ENCODE measurements at regions not wholly inside any gene's neighbourhood (a gene's known extent, or its start where the extent isn't known, plus 50 kb on each side); places are given as distances from the start of the nearest gene placed in this dataset.

DNA sequence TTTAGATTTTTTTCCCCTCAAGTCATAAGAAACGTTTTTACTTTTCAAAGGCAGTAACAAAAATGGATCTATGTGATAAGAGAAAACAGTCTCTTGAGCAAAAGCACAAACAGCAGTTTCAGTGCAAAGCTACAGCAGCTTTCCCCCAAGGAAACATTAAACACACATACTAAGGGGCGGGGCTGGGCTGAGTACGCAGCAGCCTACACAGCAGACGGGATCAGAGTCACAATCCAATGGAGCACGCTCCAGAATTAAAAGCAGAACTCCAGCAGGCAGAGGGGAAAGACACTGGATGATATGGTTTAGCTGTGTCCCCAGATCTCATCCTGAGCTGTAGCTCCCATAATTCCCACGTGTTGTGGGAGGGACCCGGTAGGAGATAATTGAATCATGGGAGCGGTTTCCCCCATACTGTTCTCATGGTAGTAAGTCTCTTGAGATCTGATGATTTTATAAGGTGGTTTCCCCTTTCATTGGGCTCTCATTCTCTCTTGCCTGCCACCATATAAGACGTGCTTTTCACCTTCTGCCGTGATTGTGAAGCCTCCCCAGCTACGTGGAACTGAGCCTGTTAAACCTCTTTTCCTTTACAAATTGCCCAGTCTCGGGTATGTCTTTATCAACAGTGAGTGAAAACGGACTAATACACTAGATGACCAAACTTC lies 116.2 kb upstream of the SLCO3A1 start:
- DNase-seq (ENCODE audit: low spot score) = no peak

DNA sequence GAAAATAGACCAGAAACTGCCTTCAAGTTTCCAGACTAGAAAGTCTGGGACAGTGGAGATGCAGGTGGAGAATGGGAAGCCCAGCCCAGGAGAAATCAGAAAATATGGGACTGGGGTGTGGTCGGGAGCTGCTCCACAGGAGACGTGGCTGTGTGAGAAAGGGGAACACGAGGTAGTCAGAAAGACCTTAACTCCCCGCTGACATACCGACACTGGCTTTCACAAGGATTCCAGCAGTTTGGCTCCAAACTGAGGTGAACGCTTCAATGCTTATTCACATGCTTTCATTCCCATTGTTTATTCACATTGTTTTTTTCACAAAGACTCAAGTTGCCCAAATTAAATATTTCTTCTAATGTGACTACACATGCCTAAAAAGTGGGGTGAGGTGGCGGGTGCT lies 111.5 kb upstream of the SLCO3A1 start:
- no peak for DNase-seq (ENCODE audit: low spot score)

GRCh38 chr15:91751611-91752010 lies 101.9 kb upstream of the SLCO3A1 start:
- no peak for DNase-seq (ENCODE audit: low spot score)

- no peak for DNase-seq (ENCODE audit: low spot score)
Measured at GRCh38 chr15:91752081-91752785, 101.3 kb upstream of the SLCO3A1 start.

DNA sequence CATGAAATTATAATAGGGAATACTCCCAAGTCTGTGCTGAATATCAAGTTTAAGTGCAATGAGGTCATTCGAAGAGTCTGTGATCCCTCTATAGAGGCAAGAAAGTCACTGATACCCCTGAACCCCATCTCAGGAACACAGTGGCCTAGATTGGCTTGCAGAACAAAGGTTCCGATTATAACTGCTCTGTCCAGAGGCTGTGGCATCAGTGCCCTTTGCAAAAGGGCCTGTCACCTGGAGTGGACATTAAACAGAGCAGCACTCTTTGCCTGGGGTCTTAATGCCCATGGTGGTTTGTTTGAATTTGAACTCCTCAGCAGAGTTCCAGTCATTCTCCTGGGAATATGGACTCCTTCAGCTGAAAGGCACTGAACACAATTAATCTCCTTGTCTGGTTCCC lies 93.9 kb upstream of the SLCO3A1 start:
- no peak for DNase-seq (ENCODE audit: low spot score)

GRCh38 chr15:91765660-91766059 lies 87.8 kb upstream of the SLCO3A1 start:
- DNase-seq (ENCODE audit: low spot score) = no peak

DNA sequence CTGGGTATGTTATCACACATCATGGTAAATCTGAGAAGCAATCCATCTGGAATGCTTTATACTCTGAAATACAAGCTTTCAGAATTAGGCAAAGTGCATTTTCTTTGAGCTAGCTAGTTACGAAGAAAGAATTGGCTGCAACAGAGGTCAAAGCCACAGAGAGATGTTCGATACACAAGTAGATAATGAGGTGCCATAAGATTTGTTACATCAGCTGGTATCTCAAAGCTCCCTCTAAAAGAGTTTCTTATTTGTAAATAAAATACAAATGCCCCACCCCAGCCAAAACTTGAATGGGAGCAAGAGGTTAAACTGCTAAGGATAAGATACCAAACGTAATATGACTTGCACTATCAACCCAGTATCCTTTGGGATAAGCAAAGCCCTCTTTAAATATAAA lies 84.0 kb upstream of the SLCO3A1 start:
- no peak for DNase-seq (ENCODE audit: low spot score)

- no peak for DNase-seq (ENCODE audit: low spot score)
Measured at GRCh38 chr15:91769894-91770293, 83.6 kb upstream of the SLCO3A1 start.

- DNase-seq (ENCODE audit: low spot score) = no peak
Measured at GRCh38 chr15:91776104-91776503, 77.4 kb upstream of the SLCO3A1 start.

DNA sequence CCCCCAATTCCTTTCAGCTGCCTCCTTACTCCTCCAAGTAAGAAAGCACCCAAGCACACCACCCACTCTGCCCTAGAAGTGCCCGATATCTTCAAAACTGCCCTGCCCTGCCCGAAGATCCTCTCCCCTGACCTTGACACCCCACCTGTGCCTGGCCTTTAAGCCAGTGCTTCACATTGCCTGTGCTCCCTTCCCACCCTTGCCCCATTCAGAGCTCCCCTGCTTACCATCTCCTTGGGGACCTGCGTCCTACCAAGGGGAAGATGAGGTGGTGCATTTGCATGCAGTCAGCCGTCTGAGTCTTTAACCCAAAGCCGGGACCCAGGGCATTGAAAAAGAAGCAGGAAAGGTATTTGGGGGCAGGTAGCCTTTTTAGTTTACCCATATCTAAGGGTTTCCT lies 73.5 kb upstream of the SLCO3A1 start:
- DNase-seq (ENCODE audit: low spot score) = no peak

DNA sequence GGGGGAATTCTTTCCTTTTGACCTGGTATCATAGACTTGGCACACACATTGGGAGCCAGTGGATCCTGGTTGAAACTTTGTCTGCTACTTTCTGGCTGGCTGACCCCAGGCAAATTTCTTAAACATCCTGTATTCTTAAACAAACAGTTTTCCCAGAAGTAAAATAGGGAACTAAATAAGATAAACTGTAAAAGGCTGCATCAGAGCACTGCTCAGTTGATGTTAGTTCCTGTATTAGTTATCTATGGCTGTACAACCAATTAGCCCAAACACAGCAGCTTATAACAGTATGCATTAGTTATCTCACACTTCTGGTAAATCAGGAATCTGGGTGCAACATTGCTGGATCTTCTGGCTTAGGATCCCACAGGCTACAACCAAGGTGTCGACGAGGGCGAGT lies 73.1 kb upstream of the SLCO3A1 start:
- no peak for DNase-seq (ENCODE audit: low spot score)

DNA sequence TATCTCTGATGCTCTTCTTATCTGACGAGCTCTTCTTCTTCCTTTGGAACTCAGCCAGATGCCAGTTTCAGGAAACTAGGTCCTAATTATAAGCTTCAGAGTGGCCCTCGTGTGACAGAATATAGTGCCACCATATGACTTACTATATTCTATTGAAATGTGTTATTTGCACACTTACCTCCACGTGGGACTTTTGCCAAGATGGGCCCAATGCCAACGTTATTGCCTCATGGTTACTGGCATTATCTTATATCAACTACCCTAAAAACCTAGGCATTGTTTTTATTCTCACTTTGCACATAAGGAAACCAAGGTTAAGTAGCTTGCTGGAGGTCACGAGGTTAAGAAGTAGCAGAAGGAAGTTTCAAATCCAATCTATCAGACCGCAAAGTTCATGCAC lies 71.3 kb upstream of the SLCO3A1 start:
- no peak for DNase-seq (ENCODE audit: low spot score)

GRCh38 chr15:91783008-91783407 lies 70.5 kb upstream of the SLCO3A1 start:
- no peak for DNase-seq (ENCODE audit: low spot score)

DNA sequence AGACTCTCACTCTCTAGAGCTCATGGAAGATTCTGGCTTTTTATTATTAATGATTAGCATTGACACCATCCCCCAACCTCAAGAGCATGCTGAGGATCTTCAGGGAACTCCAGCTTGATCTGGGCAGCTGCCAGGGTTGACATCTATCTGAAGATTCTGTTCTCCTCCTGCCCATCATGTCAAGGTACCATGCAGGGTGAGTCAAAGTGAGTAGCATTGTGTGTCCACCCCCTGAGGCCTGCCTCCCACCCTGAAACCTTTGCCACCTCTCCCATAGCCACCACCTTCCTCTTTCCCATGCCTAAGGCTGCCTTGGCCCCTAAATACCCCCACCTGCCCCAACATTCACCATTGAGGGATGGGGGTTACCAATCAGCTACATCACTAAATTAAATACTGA lies 70.1 kb upstream of the SLCO3A1 start:
- no peak for DNase-seq (ENCODE audit: low spot score)

DNA sequence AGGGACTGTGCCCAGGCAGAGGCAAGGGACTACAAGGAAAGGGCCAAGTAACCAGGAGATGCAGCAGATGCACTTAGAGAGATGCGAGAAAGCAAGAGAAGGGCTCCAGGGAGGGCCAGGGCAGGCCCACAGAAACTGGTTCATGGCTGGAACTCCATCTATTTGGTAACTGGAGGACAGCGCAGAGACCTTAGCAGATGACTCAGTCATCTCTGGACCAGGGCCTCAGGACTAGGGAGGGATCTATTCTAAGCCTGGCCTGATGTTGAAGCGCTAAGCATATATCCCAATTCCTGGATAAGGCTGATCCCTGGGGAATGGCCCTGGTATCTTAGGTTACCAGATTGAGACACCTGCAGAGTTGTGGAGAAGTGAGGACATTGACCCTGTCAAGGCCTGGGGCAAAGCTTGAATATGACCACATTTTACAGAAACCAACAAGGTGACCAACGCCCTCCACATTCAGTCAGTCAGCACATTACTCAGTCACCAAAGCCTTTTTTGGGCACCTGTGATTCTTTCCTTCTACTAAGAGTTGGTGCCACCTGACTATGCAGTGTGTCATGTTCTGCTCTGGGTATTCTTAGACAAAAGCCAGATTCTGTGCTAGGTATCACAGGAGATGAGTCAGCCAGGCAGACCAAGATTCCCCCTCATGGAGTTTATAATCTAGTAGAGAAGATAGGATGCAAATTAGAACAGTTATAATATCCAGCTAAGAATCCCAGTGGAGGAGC lies 68.4 kb upstream of the SLCO3A1 start:
- DNase-seq (ENCODE audit: low spot score) = no peak

GRCh38 chr15:91787198-91787597 lies 66.3 kb upstream of the SLCO3A1 start:
- no peak for DNase-seq (ENCODE audit: low spot score)

- DNase-seq (ENCODE audit: low spot score) = no peak
Measured at GRCh38 chr15:91789136-91789535, 64.4 kb upstream of the SLCO3A1 start.

DNA sequence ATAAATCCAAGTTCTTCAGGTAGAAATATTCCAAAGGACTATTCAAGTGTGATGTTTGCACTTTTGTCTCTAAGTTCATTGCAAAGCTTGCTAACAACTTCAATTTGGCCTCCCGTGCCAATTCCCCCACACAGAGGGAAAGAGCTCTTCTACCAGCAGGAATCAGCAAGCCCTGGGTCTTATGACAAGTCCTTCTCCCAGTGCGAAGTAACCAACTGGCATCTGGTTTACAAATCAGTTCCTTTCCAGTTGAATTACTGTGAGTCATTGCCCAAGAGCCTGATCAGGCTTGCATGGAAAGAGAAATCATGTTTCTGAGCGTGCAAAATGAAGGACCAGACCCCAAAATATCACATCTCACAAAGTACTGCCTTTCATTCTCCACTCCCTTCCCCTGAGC lies 62.7 kb upstream of the SLCO3A1 start:
- no peak for DNase-seq (ENCODE audit: low spot score)

DNA sequence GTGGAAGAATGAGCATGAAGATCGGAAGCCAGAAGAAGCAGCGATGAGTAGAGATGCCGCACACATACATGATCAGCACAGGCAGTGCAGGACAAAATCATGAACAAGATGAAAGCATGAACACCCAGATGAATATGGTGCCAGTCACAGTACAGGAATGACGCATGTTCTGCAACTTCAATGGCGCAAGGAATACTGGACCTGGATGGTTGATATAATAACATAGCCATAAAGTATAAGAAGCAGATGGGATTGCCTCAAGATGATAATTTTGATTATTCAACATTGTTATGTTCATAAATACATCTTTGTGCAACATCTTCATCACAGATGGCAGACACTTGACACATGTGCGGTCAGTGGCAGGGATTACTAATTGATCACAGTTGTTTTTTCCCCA lies 59.7 kb upstream of the SLCO3A1 start:
- DNase-seq (ENCODE audit: low spot score) = no peak

GRCh38 chr15:91795235-91795634 lies 58.3 kb upstream of the SLCO3A1 start:
- no peak for DNase-seq (ENCODE audit: low spot score)

GRCh38 chr15:91801836-91802534 lies 51.5 kb upstream of the SLCO3A1 start:
- DNase-seq (ENCODE audit: low spot score) = no peak

- no peak for DNase-seq (ENCODE audit: low spot score)
Measured at GRCh38 chr15:91803260-91803659, 50.2 kb upstream of the SLCO3A1 start.
